ENCODE measurements at regions not wholly inside any gene's neighbourhood (a gene's known extent, or its start where the extent isn't known, plus 50 kb on each side); places are given as distances from the start of the nearest gene placed in this dataset.

DNA sequence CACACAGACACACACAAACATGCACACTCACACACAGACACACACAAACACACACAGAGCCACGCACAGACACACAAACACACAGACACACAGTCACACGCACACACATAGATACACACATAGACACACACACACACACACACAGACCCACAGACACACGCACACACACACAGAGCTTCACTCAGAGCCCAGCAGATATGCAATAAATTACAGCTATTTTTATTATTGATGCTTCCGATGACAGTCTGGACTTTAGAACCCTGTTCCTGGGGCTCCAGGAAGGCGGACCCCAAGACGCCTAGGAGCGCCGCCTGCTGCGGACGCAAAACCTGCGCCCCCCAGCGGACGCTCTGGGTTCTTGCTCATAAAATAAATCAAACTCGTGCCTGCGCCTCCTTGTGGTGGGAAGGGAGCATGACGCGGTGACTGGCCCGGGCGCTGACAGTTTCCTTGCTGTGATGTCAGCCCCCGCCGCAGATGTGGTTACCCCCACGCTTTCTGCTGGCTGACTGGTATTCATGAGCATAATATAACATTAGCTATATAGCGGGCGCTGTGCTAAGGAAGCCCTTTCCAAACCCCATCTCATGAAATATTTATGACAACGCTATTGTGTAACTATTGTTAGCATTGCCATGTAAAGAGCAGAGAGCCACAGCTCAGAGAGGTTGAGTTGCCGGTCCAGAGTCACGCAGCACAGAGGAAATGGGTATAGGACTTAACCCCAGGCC is 64.4 kb upstream of the TM9SF2 start:
- Histone ChIP-seq H3K36me3 (no peaks in the 10 kb centered on the region), H3K27me3 (peaks cover 7% of the 10 kb centered on the region; the same call in 1 of the 2 replicates), H3K9me3 (no peaks in the 10 kb centered on the region), H3K4me3 (no peak overlapping the region)
- peak; percentile 68 for DNase-seq

DNA sequence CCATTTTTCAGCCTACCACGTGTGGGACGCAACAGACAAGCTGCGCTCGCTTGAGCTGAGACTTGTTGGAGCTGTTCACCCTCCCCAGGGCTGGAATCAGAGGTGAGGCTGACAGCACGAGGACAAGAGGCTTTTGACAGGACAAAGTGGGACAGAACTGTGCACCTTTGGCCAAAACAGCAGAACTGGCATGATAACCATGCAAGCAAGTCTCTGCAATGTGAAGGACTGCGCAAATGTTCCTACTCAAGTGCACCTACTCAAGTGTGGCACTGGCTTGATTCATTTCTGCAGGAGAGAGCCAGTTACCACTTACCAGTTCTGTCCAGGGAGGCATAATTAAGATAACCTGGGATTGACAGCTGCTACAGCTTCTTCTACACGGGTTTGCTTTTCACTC is 62.2 kb upstream of the TM9SF2 start:
- H3K27me3 ChIP-seq = peaks cover 7% of the 10 kb centered on the region; the same call in 1 of the 2 replicates
- no peaks in the 10 kb centered on the region for H3K36me3 ChIP-seq
- DNase-seq = no peak
- no peaks in the 10 kb centered on the region; the same call in 1 of the 2 replicates for H3K9me3 ChIP-seq
- H3K4me3 ChIP-seq = no peak overlapping the region

DNA sequence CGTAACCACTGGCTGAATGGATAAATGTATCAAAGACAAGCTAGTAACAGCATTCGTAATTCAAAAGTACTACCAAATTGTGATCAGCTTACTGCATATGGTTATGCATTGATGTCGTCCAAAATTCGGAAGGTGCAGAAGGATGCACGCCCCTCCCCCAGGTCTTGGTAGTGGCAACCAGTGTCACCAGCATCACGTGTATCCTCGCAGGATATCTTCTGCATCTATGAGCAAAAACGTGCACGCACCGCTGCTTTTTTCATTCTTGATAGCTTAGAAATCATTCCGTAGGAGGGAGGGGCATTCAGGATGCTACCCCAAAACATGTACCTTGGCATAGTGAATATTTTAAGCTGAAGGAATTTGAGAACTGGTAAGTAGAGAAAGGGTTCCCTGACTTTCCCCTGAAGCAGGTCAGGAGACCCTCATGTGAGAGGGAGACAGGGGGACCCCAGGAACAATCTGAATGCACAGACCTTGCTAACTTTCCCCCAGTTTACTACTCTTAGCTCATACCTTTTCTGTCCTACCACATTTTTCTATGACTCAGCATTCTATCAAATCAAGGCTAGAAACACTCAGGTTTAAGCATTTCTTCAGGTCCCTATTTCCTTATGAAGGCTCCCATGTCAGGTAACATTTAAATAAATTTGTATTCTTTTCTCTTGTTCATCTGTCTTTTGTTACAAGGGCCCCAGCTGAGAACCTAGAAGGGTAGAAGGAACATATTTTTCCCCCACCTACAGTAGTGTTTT is 61.2 kb upstream of the TM9SF2 start:
- no peaks in the 10 kb centered on the region; the same call in 1 of the 2 replicates for H3K9me3 ChIP-seq
- DNase-seq = no peak

DNA sequence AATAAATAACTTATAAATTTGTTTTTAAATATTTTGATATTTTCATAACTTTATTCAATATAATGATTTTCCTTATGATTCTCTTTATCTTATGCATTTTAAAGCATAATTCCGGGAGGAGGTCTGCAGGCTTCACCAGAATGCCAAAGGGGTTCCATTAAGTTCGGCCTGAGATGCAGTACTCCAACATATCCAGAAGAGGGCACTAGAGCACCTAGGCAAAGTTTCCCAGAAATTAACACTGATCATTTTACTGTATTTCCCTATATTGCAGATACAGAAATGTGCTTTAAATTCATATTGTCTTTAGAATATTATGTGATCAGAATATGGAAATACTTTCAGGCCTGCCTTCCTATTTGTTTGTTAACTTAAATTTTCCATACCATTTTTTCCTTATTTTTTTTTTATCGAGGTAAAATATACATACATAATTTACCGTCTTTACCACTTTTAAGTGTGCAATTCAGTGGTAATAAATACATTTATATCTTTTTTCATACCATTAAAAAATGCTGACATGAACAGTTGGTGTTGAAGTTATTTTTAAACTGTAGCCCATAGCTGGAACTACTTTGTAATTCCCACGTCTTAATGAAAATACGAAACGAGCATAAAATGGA is 58.9 kb upstream of the TM9SF2 start:
- no peak for DNase-seq
- no peak overlapping the region for H3K4me3 ChIP-seq
- no peaks in the 10 kb centered on the region for H3K36me3 ChIP-seq
- no peaks in the 10 kb centered on the region; the same call in 1 of the 2 replicates for H3K9me3 ChIP-seq
- peaks cover 7% of the 10 kb centered on the region; the same call in 1 of the 2 replicates for H3K27me3 ChIP-seq

More for the DNA sequence above, 61.2 kb upstream of the TM9SF2 start:
- Histone ChIP-seq H3K4me3 (no peak overlapping the region), H3K36me3 (no peaks in the 10 kb centered on the region), H3K27me3 (peaks cover 7% of the 10 kb centered on the region; the same call in 1 of the 2 replicates)

DNA sequence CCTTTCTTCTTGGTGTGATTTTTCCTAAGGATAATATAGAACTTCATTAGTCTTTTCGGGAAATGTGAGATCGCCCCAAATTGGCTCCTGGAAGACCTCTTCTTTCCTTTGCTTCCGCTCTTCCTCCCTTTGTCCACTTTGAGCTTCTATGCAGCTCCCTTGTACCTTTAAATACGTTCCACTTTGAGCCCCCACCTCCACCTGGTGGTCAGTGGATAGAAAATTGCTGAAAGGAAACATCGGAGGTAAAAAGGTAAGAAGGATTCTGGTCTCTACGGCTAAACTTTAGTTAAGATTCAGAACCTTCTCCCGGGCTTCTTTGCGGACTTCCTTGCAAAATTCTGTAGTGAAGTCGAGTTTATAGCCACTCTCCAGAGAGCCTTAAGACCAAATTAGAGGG is 55.0 kb upstream of the TM9SF2 start:
- Histone ChIP-seq H3K4me3 (no peak overlapping the region), H3K36me3 (no peaks in the 10 kb centered on the region), H3K9me3 (no peaks in the 10 kb centered on the region; the same call in 1 of the 2 replicates), H3K27me3 (peaks cover 2% of the 10 kb centered on the region; the same call in 1 of the 2 replicates)
- DNase-seq = no peak

DNA sequence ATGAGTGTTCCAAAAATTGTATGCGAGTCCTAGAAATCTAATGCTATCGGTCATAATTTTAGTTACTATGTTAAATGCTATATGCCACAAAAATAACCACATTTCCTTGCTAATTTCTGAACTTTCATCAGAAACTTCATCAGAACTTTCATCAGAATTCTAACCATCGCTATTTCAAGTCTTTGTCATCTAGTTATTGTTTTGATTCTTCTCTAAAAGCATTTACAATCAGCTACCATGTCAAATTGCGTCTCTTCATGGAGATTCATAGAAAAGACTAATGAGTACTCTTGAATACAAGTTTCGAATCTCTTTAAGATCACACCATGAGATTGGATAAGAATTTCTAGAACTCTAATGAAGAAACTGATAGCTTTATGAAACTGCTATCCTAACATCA is 52.7 kb upstream of the TM9SF2 start:
- Histone ChIP-seq H3K9me3 (no peaks in the 10 kb centered on the region), H3K27me3 (peaks cover 2% of the 10 kb centered on the region; the same call in 1 of the 2 replicates), H3K36me3 (no peaks in the 10 kb centered on the region), H3K4me3 (no peak overlapping the region)
- DNase-seq = no peak

DNA sequence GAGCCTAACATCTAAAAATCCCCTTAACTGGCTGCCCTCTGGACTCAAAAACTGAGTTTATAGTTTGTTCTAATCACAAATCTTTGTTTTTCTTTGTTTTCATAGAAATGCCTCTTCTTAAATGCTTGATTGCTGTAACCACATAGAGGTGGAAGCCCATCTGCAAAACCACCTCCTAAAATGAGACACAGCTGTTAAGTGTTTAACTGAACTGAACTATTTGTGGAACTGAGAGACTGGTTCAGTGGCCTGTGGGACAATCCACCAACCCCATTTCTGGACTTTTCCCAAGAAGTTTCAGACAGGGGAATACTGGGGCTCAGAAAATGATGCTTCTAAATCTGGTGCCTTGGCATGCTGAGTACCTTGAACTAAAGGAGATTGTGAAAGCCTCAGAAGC is 50.9 kb upstream of the TM9SF2 start:
- no peaks in the 10 kb centered on the region for H3K36me3 ChIP-seq
- DNase-seq = no peak
- H3K9me3 ChIP-seq = no peaks in the 10 kb centered on the region
- H3K27me3 ChIP-seq = peaks cover 2% of the 10 kb centered on the region; the same call in 1 of the 2 replicates
- no peak overlapping the region for H3K4me3 ChIP-seq
